Fibroblast of upper back skin (primary cell): ENCODE measurements at regions not wholly inside any gene's neighbourhood (a gene's known extent, or its start where the extent isn't known, plus 50 kb on each side); places are given as distances from the start of the nearest gene placed in this dataset.

Experiments used
- DNase-seq: peaks from one replicate; pipeline ENCODE4 v3.0.0-alpha.2; 2013

DNA sequence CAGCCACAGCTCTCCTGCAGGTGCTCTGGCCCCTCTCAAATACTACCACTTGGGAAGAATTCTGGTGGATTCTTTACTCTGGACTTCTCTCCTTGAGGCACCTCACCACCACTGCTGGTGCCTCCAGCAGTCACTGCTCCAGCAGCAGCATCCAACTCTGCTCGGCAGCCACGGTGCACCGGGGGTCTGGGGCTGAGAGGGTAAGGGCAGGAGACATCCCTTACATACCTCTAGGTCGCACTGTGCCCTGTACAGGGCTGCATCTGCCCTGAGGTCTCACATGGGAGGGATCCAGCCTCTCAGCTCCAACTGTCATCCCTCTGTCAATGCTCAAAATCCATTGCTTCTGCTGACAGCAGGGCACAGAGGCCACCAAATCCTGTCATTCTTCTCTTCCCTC lies 588.2 kb downstream of the CDK5RAP2 start:
- no peak for DNase-seq

DNA sequence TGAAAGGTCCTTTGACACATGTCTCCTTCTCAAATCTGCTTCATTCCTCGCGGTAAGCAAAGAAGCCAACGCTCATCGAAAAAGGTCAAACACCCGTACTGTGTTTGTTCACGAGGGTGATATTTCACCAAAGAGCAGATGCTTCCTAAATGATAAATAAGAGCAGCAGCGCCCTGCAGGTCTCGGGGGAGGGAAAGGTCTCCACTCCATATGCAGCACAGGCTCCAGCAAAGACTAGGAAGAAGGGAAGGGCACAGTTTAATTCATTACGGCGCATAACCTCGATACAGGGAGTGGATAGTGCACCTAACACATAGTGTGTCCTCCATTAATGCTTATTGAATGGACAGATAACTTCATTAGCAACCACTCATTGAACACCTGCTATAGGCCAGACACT lies 593.3 kb downstream of the CDK5RAP2 start:
- no peak for DNase-seq

DNA sequence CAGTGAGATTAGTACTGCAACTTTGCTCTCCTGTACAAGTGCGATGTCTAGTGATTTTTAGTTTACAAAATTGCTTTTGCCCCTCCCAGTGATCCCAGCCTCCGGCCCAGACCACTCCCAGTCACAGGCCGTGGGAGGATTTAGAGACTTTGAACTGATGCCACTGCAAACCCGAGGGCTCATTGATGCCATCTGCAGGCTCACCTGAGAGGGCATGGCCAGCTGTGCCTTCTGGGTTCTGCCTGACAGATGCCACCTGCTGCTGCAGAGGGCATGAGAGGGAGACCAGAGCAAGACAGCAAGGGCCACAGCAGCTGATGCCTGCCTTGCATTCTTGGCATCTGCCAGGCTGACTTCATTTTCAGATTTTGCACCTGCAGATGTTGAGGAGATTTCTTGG lies 593.8 kb downstream of the CDK5RAP2 start:
- DNase-seq: no peak

DNA sequence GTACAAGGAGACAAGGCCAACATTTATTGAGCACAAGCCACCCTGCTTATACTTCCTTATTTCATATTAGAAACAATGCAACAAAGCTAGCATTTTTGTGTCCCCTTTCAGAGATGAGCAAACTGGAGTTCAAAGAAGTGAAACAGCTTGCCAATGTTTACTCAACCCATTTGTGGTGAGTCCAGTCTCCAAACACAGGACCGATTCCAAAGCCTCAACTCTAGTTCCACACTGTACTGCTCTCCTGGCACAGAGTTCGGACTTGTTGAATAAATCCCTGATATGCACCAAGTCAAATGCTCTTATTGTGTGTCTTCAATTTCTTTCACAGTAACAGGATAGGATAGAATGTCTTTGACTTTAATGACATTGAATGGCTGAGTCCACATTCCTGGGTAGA lies 604.8 kb upstream of the BRINP1 start:
- DNase-seq: no peak

DNA sequence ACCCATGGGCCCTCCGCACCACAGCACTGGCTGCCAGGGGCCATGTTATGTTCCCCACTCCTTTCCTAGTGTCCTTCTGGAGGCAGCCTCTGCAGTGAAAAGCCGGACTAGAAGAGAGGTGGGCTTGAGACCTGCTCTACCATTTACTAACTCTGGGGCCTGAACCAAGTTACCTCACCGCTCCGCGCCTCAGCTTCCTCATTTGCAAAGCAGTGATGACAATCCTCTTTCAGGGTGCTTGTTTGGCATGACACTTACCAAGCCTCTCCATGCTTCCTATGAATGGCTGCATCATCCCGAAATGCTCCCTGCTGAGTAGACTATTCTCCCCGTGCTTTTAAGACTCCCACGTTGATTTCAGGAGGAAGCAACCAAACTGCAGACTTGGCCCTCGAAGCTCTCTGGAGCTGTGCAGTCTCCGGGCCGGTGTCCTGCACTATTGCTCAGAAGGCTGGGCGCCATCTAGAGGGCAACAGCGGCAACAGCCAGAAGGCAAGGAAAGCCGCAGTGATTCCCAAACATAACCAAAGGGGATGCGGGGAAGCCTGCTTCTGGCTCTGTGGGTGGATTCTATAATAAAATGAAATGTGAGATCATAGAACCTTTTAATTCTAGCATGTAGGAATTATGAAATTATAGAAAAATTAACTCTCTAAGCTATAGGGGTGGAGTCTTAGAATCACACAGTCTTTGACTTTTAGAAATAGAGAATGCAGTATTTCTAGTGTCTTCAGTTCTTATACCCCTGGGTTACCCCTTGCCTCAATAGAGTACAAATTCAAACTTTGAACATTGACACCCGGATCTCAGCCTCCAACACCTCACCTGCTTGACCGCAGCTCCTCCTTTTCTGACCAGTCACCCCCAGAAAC lies 599.8 kb upstream of the BRINP1 start:
- DNase-seq: peak; percentile 77

DNA sequence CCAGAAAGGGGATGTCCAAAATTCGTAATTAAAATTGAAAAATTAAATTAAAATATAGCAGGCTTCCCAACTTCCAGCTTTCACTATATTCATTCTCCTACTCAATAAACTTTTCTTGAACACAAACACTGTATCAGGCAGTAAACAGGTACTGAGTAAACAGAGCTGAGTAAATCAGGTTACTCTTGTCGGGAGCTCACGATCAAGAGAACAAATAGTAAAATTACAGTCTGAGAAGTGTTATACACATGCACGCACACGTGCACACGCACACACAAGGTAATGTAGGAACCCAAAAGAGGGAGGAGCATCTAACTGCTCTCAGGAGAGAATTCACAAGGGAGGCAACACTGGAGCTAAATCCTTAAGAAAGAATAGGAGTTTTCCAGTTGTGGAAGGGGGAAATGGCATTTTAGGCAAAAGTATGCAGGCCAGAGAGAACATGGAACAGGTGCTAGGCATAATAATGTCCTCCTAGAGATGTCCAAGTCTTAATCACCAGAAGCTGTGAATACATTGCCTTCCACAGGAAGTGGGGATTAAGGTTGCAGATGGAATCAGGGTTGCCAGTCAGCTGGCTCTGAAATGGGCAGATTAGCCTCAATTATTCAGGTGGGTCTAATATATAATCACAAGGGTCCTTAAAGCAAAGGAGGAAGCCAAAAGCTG lies 598.8 kb upstream of the BRINP1 start:
- DNase-seq: no peak

DNA sequence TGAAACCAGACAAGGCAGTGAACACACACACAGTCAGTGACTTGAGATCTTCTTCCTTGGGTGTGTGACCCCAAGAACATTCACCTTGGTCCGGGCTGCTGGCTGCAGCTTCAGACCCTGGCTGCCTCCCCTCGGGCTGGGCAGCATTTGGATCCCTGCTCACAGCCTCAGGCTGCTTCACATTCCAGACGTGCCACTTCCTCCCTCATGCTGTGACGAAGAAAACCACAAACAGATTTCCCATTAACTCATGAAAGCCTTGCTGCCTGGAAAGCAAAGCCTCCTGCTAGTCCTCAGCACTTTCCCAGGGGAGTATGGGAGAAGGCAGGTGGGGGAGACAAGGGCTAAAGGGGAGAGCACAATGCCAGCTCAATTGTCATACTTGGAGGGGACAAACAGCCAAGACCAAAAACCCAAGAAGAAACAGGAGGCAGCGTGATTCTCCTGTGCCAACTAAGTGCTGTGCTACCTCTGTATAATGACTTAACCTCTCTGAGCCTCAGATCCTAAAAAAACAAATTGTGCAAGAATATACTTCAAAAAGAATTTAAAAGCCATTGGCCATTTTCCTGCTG lies 594.6 kb upstream of the BRINP1 start:
- DNase-seq: peak; percentile 97

DNA sequence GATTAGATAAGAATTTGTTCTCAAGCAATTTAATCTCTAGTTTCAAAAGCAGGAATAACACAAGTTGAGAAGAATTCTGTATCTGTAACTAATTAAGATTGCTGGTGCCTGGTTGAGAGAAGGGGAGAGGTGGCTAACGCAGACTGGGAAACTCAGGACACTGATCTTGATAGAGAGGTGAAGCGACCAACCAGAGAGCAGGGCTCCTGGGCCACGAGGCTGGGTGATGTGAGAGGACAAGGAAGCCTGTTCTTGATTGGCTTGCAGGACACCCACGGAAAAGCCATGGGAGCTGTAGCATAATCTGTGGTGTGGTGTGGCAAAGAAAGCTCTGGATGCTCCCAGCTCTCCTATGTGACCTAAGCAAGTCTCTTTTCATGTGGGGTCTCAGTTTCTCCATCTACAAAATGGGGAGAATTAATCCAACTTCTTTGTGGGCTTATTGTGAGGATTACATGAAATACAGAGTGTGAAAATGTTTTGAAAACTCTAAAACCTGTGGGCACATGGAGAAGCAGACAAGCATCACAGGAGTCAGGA lies 594.1 kb upstream of the BRINP1 start:
- peak; percentile 92 for DNase-seq

DNA sequence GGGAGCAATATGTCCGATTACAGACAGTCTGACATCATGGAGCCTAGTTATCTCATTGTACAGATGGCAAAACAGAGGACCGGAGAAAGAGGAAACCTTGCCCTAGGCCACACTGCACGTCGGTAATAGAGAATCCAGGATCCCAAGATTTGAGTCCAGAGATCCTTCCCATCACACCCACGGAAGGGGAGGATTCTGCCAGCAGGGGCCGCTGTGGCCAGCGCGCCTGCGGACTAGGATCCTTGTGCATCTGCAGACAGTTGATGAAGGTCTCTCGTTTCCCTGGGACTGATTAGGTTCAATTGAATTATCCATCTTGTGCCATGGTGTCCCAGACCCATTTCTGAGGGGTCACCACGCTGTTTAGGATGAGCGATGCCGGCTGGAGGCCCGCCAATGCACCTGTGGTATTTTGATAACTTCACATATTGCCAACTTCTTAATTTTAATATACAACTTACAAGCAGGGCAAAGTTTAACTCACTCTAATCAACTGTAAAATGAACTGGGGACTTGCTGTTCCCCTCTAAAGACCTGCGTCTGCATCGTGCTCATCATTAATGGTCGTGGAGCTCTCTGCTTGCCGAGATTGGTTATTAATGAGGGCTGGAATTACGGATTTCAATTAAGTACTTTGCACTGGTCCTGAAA lies 592.7 kb upstream of the BRINP1 start:
- DNase-seq: peak; percentile 42

DNA sequence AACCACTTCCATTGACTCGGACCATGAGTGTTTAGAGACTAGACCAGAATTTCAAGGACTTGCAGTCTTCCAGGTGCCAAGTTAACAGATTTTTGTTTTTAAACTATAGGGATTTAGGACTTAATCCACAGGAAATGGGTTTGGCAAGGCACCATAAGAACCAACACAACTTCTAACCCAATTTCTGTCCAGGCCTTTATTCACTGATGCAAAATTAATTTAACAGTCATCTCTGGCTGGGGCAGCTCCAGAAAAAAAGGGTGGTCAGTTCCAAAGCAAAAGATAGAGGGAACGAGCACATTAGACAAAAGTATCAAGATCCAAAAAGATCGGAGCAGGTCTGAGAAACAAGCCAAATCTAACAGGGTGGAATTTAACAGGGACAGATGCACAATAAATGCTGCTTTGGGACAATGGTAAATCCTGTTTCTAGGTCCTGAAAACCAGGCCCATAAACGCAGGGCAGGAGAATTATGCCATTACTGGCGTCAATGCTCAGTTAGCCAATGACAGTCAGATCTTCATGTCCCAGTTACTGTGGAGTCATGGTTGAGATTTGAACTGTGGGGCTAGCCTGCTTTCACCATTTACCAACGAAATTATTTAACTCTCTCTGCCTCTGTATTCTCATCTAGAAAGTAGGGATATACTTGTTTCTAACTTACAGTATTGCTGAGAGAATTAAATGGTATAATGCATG lies 590.8 kb upstream of the BRINP1 start:
- DNase-seq: peak; percentile 49

DNA sequence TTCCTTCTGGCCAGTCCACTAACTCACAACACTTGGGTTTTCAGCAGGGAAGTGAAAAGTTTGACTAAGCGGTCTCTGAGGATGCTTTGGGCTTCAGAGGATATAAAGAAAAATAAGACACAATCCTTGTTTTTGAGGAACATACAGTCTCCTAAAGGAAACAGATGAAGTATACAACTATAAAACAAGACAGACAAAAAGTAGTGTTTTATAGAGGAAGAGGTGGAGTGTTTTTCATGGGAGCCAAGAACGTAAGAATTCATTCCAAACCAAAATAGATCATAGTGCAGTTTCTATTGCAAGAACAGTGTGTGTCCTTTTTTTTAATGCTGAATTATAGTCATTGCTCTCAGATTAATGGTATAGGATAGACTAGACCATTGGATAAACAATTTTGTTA lies 586.9 kb upstream of the BRINP1 start:
- DNase-seq: no peak

DNA sequence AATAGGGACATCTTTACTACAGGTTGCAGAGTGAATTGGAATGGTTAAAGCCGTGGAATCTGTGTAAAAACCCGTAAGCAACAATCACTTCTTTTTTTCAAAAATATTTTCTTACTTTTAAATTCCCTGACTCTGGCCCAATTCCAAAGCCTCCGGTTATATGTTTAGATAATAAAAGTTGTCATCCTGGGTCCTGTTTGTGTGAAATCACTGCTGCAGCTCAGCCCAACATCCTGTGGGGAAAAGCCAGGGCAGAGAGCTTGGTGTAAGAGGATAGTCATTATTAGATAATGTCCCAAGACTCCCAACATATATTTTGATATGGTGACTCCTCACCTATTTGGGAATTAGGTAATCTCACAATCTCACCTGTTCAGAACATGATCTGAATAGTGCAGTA lies 586.0 kb upstream of the BRINP1 start:
- DNase-seq: no peak

DNA sequence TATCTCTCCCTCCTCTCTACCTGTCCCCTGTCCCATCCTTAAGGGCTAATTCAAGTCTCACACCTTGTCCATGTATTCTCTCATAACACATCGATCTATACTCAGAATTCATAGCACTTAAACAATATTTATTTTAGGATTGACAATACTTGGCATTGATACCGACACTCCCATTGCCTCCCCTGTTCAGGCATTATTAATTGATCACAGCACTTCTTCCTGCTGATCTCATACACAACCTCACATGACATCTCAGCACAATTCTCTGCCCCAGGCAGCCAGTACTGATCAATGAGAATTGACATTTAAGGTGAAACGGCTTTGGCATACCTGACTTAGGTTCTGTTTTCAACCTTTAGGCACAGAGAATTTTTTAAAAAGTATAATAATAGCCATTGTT lies 582.4 kb upstream of the BRINP1 start:
- DNase-seq: no peak

DNA sequence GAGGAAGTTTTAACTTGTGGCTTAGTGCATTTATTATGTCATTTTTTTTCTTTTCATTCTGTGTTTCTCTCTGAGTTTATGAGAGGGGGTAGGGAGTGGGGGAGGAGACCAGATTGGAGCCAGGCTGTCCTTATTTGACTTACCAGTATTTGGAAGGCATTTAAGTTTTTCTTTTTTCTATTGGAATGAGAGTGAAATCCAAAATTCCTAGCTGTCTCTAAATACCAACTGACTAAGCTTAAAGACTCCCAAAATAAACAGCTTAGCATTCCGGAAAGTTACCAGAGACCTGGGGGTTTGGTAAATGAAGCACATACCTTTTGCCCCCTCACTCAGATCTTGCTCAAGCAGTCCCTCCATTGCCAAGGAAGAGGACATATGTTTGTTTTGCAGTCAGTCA lies 581.9 kb upstream of the BRINP1 start:
- DNase-seq: peak; percentile 94

DNA sequence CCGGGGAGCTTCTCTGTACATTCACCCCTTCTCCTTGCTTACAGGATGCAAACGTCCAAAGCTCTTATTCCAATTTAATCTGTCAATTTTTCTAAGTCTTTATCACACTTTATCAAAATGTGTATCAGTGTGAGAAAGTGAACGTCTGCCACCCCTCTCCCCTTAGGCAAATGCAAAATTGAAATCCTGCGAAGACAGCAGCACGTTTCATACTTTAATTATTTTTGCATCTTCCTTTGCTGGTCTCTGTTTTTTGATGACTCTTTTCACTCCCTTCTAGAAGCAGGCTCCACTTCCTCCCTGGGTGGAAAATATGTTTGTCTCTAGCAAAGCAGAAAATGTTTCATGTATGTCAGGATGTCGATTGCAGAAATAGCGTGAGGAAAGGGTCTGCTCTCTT lies 576.5 kb upstream of the BRINP1 start:
- DNase-seq: no peak

DNA sequence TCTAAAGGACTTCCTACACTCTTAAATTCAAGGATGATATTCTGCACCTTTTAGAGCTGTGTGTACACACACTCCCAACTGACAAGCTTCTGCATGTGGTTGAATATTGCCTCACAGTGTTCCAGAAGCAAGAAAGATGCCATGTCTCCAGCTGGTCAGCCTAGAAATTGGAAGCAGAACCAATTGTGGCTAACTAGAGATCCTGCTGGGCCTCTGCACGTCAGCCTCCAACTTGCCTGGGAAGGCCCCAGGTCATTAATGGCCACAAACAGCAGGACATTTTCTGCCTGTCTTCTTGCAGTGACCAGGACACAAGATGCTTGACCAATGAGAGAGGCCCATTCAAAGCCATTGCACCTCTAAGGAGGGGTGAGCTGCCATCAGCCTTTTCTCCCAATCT lies 571.9 kb upstream of the BRINP1 start:
- no peak for DNase-seq

DNA sequence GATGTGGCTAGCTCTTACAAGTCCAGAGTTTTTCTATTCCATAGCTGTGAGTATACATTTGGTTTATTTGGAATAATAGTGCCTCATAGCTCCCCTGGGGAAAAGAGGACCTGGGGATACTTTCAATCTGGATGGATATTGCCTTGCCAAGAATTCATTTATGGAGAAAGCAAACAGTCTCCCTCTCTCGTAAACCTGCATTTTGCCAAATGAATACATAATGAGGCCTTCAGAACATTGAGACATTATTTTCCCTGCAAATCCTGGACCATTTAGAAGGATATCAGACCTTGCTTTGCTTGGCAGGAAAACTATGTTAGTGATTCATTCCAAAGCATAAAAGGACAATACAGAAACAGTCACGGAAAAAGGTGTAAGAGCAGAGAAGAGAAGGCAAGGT lies 569.6 kb upstream of the BRINP1 start:
- DNase-seq: peak; percentile 24

DNA sequence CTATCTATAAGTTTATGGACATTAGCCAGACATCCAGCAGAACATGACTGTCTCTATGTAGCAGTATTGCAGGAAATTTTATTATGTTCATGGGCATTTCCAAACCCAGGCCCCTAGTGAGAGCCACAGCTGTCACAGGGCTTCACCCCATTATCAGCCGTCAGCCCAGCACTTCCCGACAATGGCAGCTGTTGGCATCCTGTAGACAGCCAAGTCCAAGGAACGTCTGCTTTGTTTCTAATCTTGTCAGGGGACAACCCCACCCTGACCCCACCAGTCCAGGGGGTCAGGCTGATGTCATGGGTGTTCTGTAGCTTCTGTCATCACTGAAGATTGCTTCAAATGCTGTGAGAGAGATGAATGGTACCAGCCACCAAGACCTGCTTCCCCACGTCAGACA lies 565.3 kb upstream of the BRINP1 start:
- no peak for DNase-seq

DNA sequence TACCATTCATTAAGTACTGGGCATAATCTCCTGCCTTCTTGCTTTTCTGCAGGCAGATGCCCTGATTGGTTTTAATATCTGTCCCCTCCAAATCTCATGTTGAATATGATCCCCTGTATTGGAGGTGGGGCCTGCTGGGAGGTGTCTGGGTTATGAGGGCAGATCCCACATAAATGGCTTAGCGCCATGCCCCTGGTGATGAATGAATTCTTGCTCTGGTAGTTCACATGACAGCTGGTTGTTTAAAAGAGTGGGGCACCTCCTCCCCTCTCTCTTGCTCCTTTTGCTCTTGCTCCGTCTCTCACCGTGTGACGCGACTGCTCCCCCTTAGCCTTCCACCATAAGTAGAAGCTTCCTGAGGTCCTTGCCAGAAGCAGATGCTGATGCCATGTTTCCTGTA lies 564.0 kb upstream of the BRINP1 start:
- no peak for DNase-seq

DNA sequence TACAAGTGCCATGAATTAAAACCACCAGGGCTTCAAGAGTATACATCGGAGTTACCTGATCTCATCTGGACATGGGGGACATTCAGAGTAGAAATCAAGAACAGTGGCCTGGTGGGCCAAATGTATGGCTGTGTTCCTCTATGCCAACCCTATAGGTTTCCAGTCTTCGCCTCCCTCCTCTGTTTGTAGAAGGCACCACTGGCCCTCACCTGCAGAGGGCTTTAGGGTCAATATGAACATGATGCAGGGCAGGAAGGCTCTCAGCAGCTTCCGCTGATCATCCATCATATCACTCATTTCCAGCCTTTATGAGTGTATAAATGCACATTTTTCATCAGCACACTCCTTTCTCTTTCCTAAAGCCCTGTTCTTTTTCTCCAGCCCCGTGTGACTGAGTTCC lies 555.5 kb upstream of the BRINP1 start:
- DNase-seq: no peak

DNA sequence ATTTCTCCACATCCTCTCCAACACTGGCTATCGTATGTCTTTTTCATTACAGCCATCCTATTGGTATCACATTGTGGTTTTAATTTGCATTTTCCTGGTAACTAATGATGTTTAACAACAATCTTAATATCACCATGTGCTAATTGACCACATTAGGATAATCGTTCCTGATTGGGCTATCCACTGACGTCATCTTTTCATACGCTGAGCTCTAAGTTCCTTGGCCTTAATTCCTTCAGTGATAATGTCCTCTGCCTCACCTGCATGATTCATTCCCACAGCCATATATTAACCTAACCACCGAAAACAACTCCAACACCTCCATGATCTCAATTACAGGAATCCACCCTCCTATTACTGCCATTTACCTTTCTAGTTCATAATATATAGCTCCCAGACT lies 547.9 kb upstream of the BRINP1 start:
- DNase-seq: no peak

DNA sequence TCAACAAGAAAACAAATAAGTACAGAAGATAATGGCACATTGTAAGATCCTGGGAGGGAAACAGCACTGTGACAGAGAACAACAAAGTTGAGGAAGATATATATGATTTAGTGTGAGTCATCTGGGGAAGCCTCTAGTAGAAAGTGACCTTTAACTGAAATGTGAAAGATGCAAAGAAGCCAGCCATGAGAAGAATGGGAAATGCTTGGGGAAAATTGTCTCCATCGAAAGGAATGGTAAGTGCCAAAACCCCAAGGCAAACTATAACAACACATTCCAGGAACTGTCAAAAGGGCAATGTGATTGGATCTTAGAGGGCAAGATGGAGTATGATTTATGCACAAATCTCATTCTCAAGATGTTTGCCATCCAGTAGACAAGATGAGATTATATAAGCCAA lies 537.8 kb upstream of the BRINP1 start:
- DNase-seq: no peak

DNA sequence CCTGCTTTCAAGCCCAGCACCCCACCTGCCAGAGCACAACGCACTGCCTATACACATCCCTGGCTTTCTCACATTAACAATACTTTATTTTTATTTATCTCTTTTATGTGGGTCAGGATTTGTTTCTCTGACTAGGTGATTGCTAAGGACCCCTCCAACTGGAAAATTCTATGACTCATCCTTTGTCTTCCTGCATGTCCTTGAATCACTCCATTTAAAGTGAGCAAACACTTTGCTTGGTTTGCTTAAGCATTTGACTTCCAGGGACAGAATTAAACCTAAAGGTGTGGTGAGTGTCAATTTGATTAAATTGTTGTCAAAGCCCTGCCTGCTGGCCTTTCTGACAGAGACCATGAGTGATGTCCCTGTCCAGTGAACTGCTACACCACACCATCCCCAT lies 536.5 kb upstream of the BRINP1 start:
- DNase-seq: no peak
